Muscle layer of duodenum (tissue), 2 donors: ENCODE measurements at regions not wholly inside any gene's neighbourhood (a gene's known extent, or its start where the extent isn't known, plus 50 kb on each side); places are given as distances from the start of the nearest gene placed in this dataset.

Source experiments
- H3K27ac ChIP-seq: one replicate; pipeline ENCODE4 v1.7.0; 2013; ENCODE audit warnings: mild to moderate bottlenecking, low read length
- H3K27me3 ChIP-seq: one replicate; pipeline ENCODE4 v1.7.0; 2013; ENCODE audit warnings: low read depth, mild to moderate bottlenecking, control low read depth, low read length
- H3K36me3 ChIP-seq, 2 donors: one replicate each; pipeline ENCODE4 v1.7.0; 2013; ENCODE audit warnings: low read length in 2 of 2, control low read depth in 1 of 2, mild to moderate bottlenecking in 1 of 2; ENCODE audit not compliant: insufficient read depth in 2 of 2, control insufficient read depth in 1 of 2
- H3K4me1 ChIP-seq, 2 donors: one replicate each; pipeline ENCODE4 v1.7.0; 2013; ENCODE audit warnings: low read length in 2 of 2, mild to moderate bottlenecking in 2 of 2, control low read depth in 1 of 2, moderate library complexity in 1 of 2; ENCODE audit not compliant: insufficient read depth in 2 of 2, control insufficient read depth in 1 of 2
- H3K4me3 ChIP-seq, 2 donors: one replicate each; pipeline ENCODE4 v1.7.0; 2013; ENCODE audit warnings: low read length in 2 of 2, low read depth in 1 of 2, mild to moderate bottlenecking in 1 of 2
- H3K9me3 ChIP-seq, 2 donors: one replicate each; pipeline ENCODE4 v1.7.0; 2013; ENCODE audit warnings: low read length in 2 of 2, control low read depth in 1 of 2, mild to moderate bottlenecking in 1 of 2; ENCODE audit not compliant: control insufficient read depth in 1 of 2
- donor health status: healthy.

GRCh38 chr10:121041906-121042305, 190.7 kb downstream of the WDR11 start:
- Histone ChIP-seq H3K9me3 (no peaks in the 10 kb centered on the region), H3K27ac (no peak overlapping the region), H3K27me3 (no peaks in the 10 kb centered on the region), H3K4me3 (no peak overlapping the region), H3K4me1 (peaks cover 0 to 3% of the 10 kb centered on the region in 2 donors), H3K36me3 (no peaks in the 10 kb centered on the region)

- H3K27me3 ChIP-seq = no peaks in the 10 kb centered on the region
- H3K36me3 ChIP-seq = no peaks in the 10 kb centered on the region
- no peak overlapping the region for H3K4me3 ChIP-seq
- H3K27ac ChIP-seq = no peak overlapping the region
- no peaks in the 10 kb centered on the region for H3K9me3 ChIP-seq
- peaks cover 0 to 3% of the 10 kb centered on the region in 2 donors for H3K4me1 ChIP-seq
Observed at GRCh38 chr10:121042342-121042741, 191.2 kb downstream of the WDR11 start.

- Histone ChIP-seq H3K36me3 (no peaks in the 10 kb centered on the region), H3K4me3 (no peak overlapping the region), H3K4me1 (peaks cover 0 to 3% of the 10 kb centered on the region in 2 donors), H3K9me3 (no peaks in the 10 kb centered on the region), H3K27ac (no peak overlapping the region), H3K27me3 (no peaks in the 10 kb centered on the region)
Observed at GRCh38 chr10:121043124-121043849, 192.1 kb downstream of the WDR11 start.

GRCh38 chr10:121048749-121049148, 197.6 kb downstream of the WDR11 start:
- Histone ChIP-seq H3K4me3 (no peak overlapping the region), H3K27me3 (no peaks in the 10 kb centered on the region), H3K36me3 (no peaks in the 10 kb centered on the region), H3K27ac (no peak overlapping the region), H3K4me1 (no peaks in the 10 kb centered on the region), H3K9me3 (no peaks in the 10 kb centered on the region)

GRCh38 chr10:121049489-121049888, 198.3 kb downstream of the WDR11 start:
- Histone ChIP-seq H3K27me3 (no peaks in the 10 kb centered on the region), H3K9me3 (no peaks in the 10 kb centered on the region), H3K27ac (no peak overlapping the region), H3K4me1 (no peaks in the 10 kb centered on the region), H3K36me3 (no peaks in the 10 kb centered on the region), H3K4me3 (no peak overlapping the region)

GRCh38 chr10:121049923-121050322, 198.8 kb downstream of the WDR11 start:
- Histone ChIP-seq H3K9me3 (no peaks in the 10 kb centered on the region), H3K27ac (no peak overlapping the region), H3K4me1 (no peaks in the 10 kb centered on the region), H3K27me3 (no peaks in the 10 kb centered on the region), H3K4me3 (no peak overlapping the region), H3K36me3 (no peaks in the 10 kb centered on the region)

GRCh38 chr10:121051171-121051570, 200.0 kb downstream of the WDR11 start:
- no peaks in the 10 kb centered on the region for H3K36me3 ChIP-seq
- H3K9me3 ChIP-seq = no peaks in the 10 kb centered on the region
- no peak overlapping the region for H3K27ac ChIP-seq

GRCh38 chr10:121051696-121052279, 200.6 kb downstream of the WDR11 start:
- Histone ChIP-seq H3K27me3 (no peaks in the 10 kb centered on the region), H3K27ac (no peak overlapping the region), H3K36me3 (no peaks in the 10 kb centered on the region), H3K4me3 (no peak overlapping the region), H3K9me3 (no peaks in the 10 kb centered on the region), H3K4me1 (no peaks in the 10 kb centered on the region)

More at GRCh38 chr10:121051171-121051570, 200.0 kb downstream of the WDR11 start:
- H3K27me3 ChIP-seq = no peaks in the 10 kb centered on the region
- no peaks in the 10 kb centered on the region for H3K4me1 ChIP-seq
- H3K4me3 ChIP-seq = no peak overlapping the region

GRCh38 chr10:121053151-121053550, 202.0 kb downstream of the WDR11 start:
- Histone ChIP-seq H3K4me1 (no peaks in the 10 kb centered on the region), H3K27ac (no peak overlapping the region), H3K36me3 (no peaks in the 10 kb centered on the region), H3K27me3 (no peaks in the 10 kb centered on the region), H3K4me3 (no peak overlapping the region), H3K9me3 (no peaks in the 10 kb centered on the region)

- Histone ChIP-seq H3K4me1 (no peaks in the 10 kb centered on the region), H3K36me3 (no peaks in the 10 kb centered on the region), H3K9me3 (no peaks in the 10 kb centered on the region)
Observed at GRCh38 chr10:121054874-121055273, 203.7 kb downstream of the WDR11 start.

GRCh38 chr10:121057269-121057668, 206.1 kb downstream of the WDR11 start:
- Histone ChIP-seq H3K9me3 (no peaks in the 10 kb centered on the region), H3K4me3 (no peak overlapping the region), H3K27ac (no peak overlapping the region), H3K27me3 (no peaks in the 10 kb centered on the region), H3K4me1 (no peaks in the 10 kb centered on the region), H3K36me3 (no peaks in the 10 kb centered on the region)

More at GRCh38 chr10:121054874-121055273, 203.7 kb downstream of the WDR11 start:
- H3K4me3 ChIP-seq = no peak overlapping the region
- no peak overlapping the region for H3K27ac ChIP-seq
- no peaks in the 10 kb centered on the region for H3K27me3 ChIP-seq

GRCh38 chr10:121058082-121058481, 206.9 kb downstream of the WDR11 start:
- no peaks in the 10 kb centered on the region for H3K36me3 ChIP-seq
- no peaks in the 10 kb centered on the region for H3K4me1 ChIP-seq
- no peak overlapping the region for H3K27ac ChIP-seq
- no peaks in the 10 kb centered on the region for H3K9me3 ChIP-seq
- no peaks in the 10 kb centered on the region for H3K27me3 ChIP-seq
- H3K4me3 ChIP-seq = no peak overlapping the region
